ENCODE measurements at regions not wholly inside any gene's neighbourhood (a gene's known extent, or its start where the extent isn't known, plus 50 kb on each side); places are given as distances from the start of the nearest gene placed in this dataset.

DNA sequence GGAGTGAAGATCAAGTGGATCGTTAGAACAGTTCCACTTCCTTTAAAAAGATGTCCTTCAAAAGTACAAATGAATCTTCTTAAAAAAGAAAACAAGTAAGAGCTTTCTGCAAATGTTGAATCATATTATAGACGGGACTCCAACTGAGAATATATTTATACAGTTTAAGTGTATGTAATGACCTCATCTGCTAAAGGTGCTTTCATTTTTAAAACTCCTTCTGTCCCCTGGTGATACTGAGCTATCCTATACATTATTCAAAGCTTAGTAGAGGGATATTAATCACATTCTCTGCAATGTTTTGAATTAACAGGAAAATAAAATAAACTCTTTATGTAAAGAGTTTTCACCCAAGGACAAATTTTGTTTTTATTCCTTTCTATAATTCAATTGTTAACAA is 420.7 kb upstream of the SLC8A1 start:
- TF ChIP-seq CTCF (IDR thresholded peaks at IDR 0.05): no peak
- no peak for TF ChIP-seq POLR2AphosphoS5 (IDR thresholded peaks at IDR 0.05)

All from stomach (tissue), 4 donors.